HG02610 (cell line): ENCODE measurements at regions not wholly inside any gene's neighbourhood (a gene's known extent, or its start where the extent isn't known, plus 50 kb on each side); places are given as distances from the start of the nearest gene placed in this dataset.
"Not testable (repeated sequence)": the region's sequence is repeated elsewhere in the genome, so short reads cannot be mapped to it uniquely, and the experiment has no call there.

Experiments used
- ATAC-seq: cut with Tn5 transposase; IDR thresholded peaks from one replicate; pipeline ENCODE4 v1.9.1; 2021; ENCODE audit warnings: mild to moderate bottlenecking, moderate library complexity; ENCODE audit not compliant: unreplicated experiment

DNA sequence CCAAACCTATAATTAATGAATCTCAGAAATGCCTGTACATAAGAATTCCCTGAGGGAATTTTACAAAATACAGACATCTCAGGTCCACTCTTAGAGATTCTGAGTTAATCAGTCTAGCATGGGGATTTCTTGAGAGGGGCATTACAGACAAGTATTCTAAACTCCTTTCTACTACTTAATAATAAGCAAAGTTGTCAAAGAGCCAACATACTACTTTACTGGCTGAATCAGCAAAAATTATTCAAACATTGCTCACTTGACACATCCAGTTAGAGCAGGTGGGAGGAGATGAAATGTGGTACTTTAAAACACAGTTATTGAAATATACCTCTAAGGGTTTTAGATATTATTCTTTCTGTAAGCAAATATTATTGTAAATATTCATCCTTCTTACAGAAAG, 1164.7 kb downstream of the CDY2B start:
- no peak for ATAC-seq

DNA sequence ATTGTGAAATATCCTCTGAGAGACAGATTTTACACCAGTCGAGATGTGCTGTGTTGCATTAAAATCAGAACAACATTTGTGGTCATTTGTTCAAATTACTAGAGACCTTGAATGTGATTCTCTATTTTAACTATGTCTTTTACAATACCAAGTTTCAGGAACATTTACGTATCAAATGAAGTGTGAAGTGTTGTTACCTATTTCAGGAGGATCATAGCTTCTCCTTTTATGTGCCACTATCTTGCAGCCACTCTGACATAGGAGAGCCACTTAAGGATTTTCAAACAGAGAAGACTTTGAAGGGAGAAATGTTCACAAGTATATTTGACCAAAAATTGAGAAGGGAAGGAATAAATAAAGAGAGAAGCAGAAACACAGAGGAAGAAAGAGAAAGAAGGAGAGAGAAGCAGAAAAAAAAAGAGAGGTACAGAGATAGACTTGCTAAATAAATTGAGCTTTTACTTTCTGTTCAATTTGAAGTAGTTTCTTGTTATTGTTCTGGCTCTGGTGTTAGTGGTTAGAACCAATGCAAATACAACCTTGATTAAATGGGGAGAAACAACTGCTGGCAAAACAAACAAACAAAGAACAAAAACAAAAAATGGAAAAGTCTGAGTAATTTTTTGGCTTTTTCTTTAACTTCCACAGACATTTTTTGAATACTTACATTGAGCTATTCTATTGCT, 1206.8 kb downstream of the CDY2B start:
- ATAC-seq: no peak

GRCh38 chrY:16668402-16668801, 1211.6 kb downstream of the CDY2B start:
- ATAC-seq: no peak

DNA sequence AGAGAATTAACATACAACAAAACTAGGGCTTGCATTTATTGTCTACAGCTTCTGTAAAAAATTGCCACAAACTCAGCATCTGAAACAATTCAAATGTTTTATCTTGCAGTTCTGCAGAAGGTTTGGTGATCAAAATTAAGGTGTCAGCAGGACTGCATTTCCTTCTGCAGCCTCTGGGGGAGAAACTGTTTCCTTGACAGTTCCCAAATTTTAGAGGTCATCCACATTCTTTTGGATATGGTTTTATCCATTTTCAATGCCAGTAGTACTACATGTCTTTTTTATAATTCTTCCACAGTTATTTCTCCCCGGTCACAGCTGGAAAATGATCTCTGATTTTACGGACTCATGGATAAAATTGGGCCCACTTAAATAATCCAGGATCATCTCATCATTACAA, 1217.3 kb downstream of the CDY2B start:
- ATAC-seq: no peak

- no peak for ATAC-seq
These were observed 1220.7 kb downstream of the CDY2B start for GRCh38 chrY:16659340-16659739.

GRCh38 chrY:16653971-16654370, 1226.0 kb downstream of the CDY2B start:
- no peak for ATAC-seq

GRCh38 chrY:16645991-16646390, 1234.0 kb downstream of the CDY2B start:
- ATAC-seq: no peak

DNA sequence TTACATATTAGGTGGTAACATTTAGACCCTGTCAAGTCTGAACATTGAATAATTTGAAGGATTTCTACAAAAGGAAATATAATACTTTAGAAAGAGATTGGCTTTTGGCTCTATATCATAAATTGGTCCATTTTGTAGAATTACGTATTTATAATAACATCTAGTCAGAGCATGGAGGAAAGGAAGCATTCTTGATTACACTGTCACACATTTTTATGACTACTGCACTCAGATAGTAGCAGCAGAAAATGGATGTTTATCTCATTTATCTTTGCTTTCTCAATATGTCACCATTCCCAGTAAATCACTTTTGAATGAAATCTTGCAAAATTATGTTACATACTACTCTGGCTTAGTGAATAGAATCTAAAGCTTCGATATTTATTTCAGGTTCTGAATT, 1234.6 kb downstream of the CDY2B start:
- ATAC-seq: no peak

GRCh38 chrY:16644270-16644800, 1235.7 kb downstream of the CDY2B start:
- peak; percentile 49 for ATAC-seq

DNA sequence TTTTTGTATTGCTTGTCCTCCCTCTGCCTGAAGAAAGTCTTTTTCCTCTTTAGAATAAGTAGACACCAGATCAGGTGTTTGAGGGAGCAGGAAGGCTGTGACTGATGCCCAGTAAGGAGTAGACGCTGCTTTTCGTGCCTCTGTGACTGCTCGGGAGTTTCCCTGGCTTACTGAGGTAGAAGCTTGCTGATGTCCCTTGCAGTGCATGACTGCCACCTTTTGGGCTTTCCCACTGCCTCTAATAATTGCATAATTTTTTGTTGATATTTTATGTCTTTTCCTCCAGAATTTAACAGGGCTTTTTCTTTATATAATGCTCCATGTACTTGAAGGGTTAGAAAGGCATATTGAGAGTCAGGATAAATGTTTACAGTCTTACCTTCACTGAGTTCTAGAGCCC, 1240.2 kb downstream of the CDY2B start:
- ATAC-seq: peak; percentile 45

- not testable (repeated sequence) for ATAC-seq
These were observed 1241.3 kb downstream of the CDY2B start for GRCh38 chrY:16638743-16639142.

DNA sequence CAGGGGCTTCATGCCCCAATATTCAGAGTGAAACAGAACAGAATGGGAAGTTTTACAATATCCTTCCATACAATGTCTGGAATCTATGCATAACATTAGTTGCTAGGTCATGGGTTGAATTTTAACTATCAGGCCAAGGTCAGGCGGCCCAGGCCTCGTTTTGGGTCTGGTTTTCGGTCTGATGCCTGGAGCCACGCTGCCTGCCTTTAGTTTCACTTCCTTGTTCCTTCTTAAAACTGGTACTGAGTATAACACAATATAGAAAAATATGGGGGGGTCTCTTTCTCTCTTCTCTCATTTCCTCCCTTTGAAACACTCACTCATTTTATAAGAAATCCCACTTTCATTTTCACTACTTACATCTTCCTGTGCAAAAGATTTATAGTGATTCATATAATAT, 1243.8 kb downstream of the CDY2B start:
- peak; percentile 97 for ATAC-seq

DNA sequence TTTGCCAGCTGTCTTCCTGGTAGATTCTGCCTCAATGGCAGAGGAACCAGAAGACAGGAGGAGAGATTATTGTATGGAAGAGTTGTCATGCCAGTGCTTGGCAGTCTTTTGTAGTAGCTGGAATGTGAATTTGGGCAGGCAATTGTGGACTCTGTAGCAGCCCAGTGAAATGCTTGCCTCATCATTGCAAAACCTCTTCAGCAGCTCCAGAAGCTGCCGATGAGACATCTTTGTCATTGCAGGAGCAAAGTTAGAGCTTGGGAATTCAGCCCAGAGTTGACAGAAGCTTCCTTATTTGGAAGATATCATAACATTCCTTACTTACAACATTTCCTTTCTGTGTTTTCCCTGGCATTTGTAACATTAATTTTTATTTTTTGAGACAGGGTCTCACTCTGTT, 1250.9 kb downstream of the CDY2B start:
- no peak for ATAC-seq

- no peak for ATAC-seq
These were observed 1252.9 kb downstream of the CDY2B start for GRCh38 chrY:16627122-16627521.

- ATAC-seq: no peak
These were observed 1263.6 kb downstream of the CDY2B start for GRCh38 chrY:16616201-16616975.

DNA sequence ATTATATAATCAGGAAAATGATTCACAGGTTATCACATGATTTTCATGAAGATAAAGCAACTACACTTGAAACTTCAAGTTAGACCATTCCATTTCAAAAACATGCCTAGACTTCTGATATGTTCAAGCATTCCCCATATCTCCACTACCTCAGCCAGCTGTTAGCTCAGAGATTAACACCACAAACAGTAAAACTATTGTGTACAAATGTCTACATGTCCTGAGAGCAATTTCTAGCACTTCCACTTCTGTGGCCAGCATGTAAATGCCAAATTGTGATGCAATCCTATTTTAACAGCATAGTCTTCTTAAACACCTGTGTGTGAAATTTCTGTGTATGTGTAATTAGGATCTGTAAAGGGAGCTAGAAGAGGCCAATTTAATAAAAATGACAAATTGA, 1271.3 kb downstream of the CDY2B start:
- ATAC-seq: no peak

- no peak for ATAC-seq
These were observed 1277.9 kb downstream of the CDY2B start for GRCh38 chrY:16602146-16602545.

GRCh38 chrY:16601626-16602025, 1278.4 kb downstream of the CDY2B start:
- ATAC-seq: no peak

GRCh38 chrY:16572061-16572460, 1308.0 kb downstream of the CDY2B start:
- ATAC-seq: no peak

GRCh38 chrY:16562491-16562890, 1317.5 kb downstream of the CDY2B start:
- ATAC-seq: peak; percentile 53

DNA sequence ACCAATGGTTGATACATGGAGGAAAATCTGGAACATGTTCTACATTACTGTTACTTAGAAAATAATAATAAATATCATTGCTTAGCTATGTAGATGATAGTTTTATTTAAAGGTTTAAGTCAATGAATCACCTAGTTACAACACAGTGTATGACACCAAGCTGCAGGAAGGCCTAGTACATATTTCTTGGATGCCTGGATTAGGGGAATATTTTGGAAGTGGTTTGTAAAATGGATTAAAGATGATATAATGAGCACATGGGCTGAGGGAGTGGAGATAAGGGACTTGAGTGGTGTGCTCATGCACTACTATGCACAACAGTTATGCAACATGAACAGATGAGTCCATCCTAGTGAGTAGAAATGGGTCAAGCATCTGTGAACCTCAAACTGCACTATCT, 1358.0 kb downstream of the CDY2B start:
- ATAC-seq: no peak

GRCh38 chrY:16502733-16503214, 1377.2 kb downstream of the CDY2B start:
- no peak for ATAC-seq
